Fibroblast of lung (primary cell): ENCODE measurements at regions not wholly inside any gene's neighbourhood (a gene's known extent, or its start where the extent isn't known, plus 50 kb on each side); places are given as distances from the start of the nearest gene placed in this dataset.
A peak's percentile ranks its signal among the peaks of the same experiment; 100 is the strongest.

Source experiments
- DNase-seq, 2 donors: peaks; one replicate each; pipeline versions ENCODE4 v3.0.0 to v3.0.0-alpha.2; 2010; ENCODE audit warnings: low read depth in 2 of 2
- H2AFZ ChIP-seq: 2 replicates; pipeline ENCODE4 v1.5.1; 2012; ENCODE audit warnings: low read length, control low read depth, inconsistent platforms
- H3K27ac ChIP-seq: 2 replicates; pipeline ENCODE4 v1.5.1; 2011; ENCODE audit warnings: low read length, control low read depth; ENCODE audit not compliant: insufficient read depth
- H3K27me3 ChIP-seq: 2 replicates; pipeline ENCODE4 v1.5.1; 2011; ENCODE audit warnings: mild to moderate bottlenecking, low read length; ENCODE audit not compliant: control insufficient read depth, insufficient read depth
- H3K36me3 ChIP-seq: 2 replicates; pipeline ENCODE4 v1.5.1; 2011; ENCODE audit warnings: low read length; ENCODE audit not compliant: control insufficient read depth, insufficient read depth
- H3K4me1 ChIP-seq: 2 replicates; pipeline ENCODE4 v1.5.1; 2011; ENCODE audit warnings: low read length; ENCODE audit not compliant: control insufficient read depth, insufficient read depth; ENCODE audit errors: extremely low read depth
- H3K4me2 ChIP-seq: 2 replicates; pipeline ENCODE4 v1.5.1; 2011; ENCODE audit warnings: low read length, control low read depth; ENCODE audit not compliant: insufficient read depth; ENCODE audit errors: extremely low read depth
- H3K4me3 ChIP-seq, 4 experiments: fragments of 200-600 bp in 1 of 4; sonication (generic) in 1 of 4; replicated peaks in 1 of 4; 2 replicates each; pipeline ENCODE4 v1.5.1; 2011 to 2016; ENCODE audit warnings: low read length in 4 of 4, low read depth in 3 of 4, mild to moderate bottlenecking in 3 of 4, control low read depth in 2 of 4, inconsistent platforms in 1 of 4, mixed read lengths in 1 of 4; ENCODE audit not compliant: insufficient read depth in 1 of 4; ENCODE audit errors: control extremely low read depth in 1 of 4
- H3K79me2 ChIP-seq: 2 replicates; pipeline ENCODE4 v1.5.1; 2012; ENCODE audit warnings: mild to moderate bottlenecking, low read length, inconsistent platforms; ENCODE audit not compliant: control insufficient read depth, insufficient read depth
- H3K9ac ChIP-seq: 2 replicates; pipeline ENCODE4 v1.5.1; 2011; ENCODE audit warnings: mild to moderate bottlenecking, low read length, control low read depth; ENCODE audit not compliant: insufficient read depth
- H3K9me3 ChIP-seq: 2 replicates; pipeline ENCODE4 v1.5.1; 2012; ENCODE audit warnings: low read depth, low read length; ENCODE audit not compliant: control insufficient read depth, insufficient read depth
- H4K20me1 ChIP-seq: 2 replicates; pipeline ENCODE4 v1.5.1; 2011; ENCODE audit warnings: low read length; ENCODE audit not compliant: control insufficient read depth, insufficient read depth; ENCODE audit errors: extremely low read depth
- EZH2 ChIP-seq: IDR thresholded peaks from 2 replicates; pipeline ENCODE4 v1.5.1; 2012; ENCODE audit warnings: low read length, control low read depth, mild to moderate bottlenecking; ENCODE audit errors: missing control alignments
- TF ChIP-seq, protein P1 (sequence below), 2 donors: IDR thresholded peaks in 1 of 2; conservative IDR thresholded peaks in 1 of 2; 1 replicate in 1 of 2; 2 replicates in 1 of 2; pipeline ENCODE4 v1.5.1; 2011 to 2012; ENCODE audit warnings: low read length in 2 of 2, control low read depth in 1 of 2, inconsistent platforms in 1 of 2, low read depth in 1 of 2, mild to moderate bottlenecking in 1 of 2

DNA sequence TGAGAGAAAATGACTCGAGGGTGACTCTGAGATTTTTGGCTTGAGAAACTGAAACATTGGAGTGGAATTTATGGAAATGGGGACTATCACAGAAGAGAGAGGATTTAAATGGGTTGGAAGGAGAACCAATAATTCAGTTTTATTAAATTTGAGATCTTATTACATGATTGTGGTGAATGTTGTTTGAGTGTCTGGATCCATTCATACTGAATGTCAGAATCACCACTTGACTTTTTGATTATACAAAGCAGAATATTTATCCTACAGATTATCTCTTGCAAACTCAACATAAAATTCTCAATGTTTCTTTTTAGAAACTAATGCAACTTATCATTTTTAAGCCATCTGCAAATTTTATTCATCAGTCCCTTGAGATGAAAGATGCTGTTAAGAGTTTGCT lies 332.8 kb downstream of the CNTN3 start:
- Histone ChIP-seq H3K79me2 (no peaks in the 10 kb centered on the region), H3K27me3 (no peaks in the 10 kb centered on the region), H3K4me2 (no peak overlapping the region), H3K9me3 (no peaks in the 10 kb centered on the region), H3K4me3 (no peak overlapping the region), H3K36me3 (no peaks in the 10 kb centered on the region), H3K27ac (no peak overlapping the region), H3K4me1 (no peaks in the 10 kb centered on the region), H4K20me1 (no peaks in the 10 kb centered on the region), H3K9ac (no peak overlapping the region), H2AFZ (no peak overlapping the region)
- no peak for DNase-seq
- TF ChIP-seq, protein P1, sequence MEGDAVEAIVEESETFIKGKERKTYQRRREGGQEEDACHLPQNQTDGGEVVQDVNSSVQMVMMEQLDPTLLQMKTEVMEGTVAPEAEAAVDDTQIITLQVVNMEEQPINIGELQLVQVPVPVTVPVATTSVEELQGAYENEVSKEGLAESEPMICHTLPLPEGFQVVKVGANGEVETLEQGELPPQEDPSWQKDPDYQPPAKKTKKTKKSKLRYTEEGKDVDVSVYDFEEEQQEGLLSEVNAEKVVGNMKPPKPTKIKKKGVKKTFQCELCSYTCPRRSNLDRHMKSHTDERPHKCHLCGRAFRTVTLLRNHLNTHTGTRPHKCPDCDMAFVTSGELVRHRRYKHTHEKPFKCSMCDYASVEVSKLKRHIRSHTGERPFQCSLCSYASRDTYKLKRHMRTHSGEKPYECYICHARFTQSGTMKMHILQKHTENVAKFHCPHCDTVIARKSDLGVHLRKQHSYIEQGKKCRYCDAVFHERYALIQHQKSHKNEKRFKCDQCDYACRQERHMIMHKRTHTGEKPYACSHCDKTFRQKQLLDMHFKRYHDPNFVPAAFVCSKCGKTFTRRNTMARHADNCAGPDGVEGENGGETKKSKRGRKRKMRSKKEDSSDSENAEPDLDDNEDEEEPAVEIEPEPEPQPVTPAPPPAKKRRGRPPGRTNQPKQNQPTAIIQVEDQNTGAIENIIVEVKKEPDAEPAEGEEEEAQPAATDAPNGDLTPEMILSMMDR (conservative IDR thresholded peaks at IDR 0.05 in 1 of 2, IDR thresholded peaks at IDR 0.05 in 1 of 2; ENCODE audit: low read depth in 1 of 2, low read length in 2 of 2), result no peak
- no peak for TF ChIP-seq EZH2

DNA sequence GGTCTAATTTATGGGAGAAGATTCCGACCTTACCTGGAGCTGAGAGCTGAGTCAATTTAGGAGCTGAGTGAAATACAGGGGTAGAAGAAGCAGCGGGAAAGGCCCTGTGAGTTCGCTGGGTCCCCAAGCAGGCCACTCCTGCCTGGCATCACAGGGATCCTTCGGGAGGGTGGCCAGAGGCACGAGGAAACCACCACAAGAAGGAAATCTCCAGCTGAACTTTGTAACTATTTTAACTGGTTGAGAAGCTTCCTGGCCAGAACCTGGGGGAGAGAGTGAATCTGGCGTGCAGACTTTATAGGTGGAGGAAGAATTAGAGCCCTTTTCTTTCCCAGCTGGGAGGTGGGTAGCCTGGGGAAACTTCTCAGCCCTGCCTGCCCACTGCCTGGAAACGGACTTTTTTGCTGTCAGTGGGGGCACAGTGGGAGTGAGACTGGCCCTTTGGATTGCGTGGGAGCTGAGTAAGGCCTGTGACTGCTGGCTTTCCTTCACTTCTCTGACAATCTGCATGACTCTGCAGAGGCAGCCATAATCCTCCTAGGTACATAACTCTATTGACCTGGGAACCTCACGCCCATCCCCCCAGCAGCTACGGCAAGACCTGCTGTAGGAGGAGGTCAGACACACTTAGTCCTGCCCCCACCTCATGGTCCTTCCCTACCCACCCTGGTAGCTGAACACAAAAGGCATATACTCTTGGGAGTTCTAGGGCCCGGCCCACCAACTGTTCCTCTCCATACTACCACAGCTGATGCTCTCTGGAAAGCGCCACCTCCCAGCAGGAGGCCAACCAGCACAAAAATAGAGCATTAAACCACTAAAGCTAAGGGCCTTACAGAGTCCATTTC lies 340.7 kb downstream of the CNTN3 start:
- TF ChIP-seq, protein P1 (conservative IDR thresholded peaks at IDR 0.05 in 1 of 2, IDR thresholded peaks at IDR 0.05 in 1 of 2; ENCODE audit: low read depth in 1 of 2, low read length in 2 of 2), result no peak
- TF ChIP-seq EZH2, result no peak
- H3K79me2 ChIP-seq, result no peaks in the 10 kb centered on the region
- DNase-seq, result no peak

DNA sequence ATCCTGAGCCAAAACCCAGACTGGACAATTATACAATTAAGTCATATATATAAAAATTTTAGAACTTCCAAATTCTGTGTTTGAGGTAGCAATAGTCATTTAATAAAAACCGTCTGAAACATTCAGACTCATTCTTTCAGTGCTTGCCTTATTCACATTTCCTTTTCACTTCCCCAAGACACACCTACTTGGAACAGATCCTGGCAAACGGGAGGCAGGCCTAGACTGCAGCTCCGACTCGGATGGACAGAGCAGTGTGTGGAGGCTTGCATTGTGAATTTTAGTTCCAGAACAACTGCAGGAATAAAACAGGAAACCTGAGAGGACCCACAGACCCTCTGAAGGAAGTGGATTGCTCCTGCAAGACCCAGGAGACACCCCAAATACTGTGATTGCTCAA lies 341.4 kb downstream of the CNTN3 start:
- H2AFZ ChIP-seq, result no peak overlapping the region
- DNase-seq, result peak in 1 of 2 donors; percentile 2

More for the DNA sequence above, 340.7 kb downstream of the CNTN3 start:
- H2AFZ ChIP-seq, result no peak overlapping the region
- no peaks in the 10 kb centered on the region for H3K4me1 ChIP-seq
- no peak overlapping the region for H3K27ac ChIP-seq
- H3K27me3 ChIP-seq, result no peaks in the 10 kb centered on the region
- H3K36me3 ChIP-seq, result no peaks in the 10 kb centered on the region
- no peak overlapping the region for H3K4me2 ChIP-seq
- H3K4me3 ChIP-seq, result no peak overlapping the region
- H4K20me1 ChIP-seq, result no peaks in the 10 kb centered on the region
- H3K9ac ChIP-seq, result no peak overlapping the region
- no peaks in the 10 kb centered on the region for H3K9me3 ChIP-seq

More for the DNA sequence above, 341.4 kb downstream of the CNTN3 start:
- no peak overlapping the region for H3K4me2 ChIP-seq
- no peaks in the 10 kb centered on the region for H3K36me3 ChIP-seq
- H3K27me3 ChIP-seq, result no peaks in the 10 kb centered on the region
- no peak overlapping the region for H3K4me3 ChIP-seq
- H4K20me1 ChIP-seq, result no peaks in the 10 kb centered on the region
- no peak overlapping the region for H3K9ac ChIP-seq
- H3K9me3 ChIP-seq, result no peaks in the 10 kb centered on the region
- H3K79me2 ChIP-seq, result no peaks in the 10 kb centered on the region
- H3K27ac ChIP-seq, result no peak overlapping the region
- no peaks in the 10 kb centered on the region for H3K4me1 ChIP-seq
- no peak for TF ChIP-seq EZH2
- TF ChIP-seq, protein P1 (conservative IDR thresholded peaks at IDR 0.05 in 1 of 2, IDR thresholded peaks at IDR 0.05 in 1 of 2; ENCODE audit: low read depth in 1 of 2, low read length in 2 of 2), result no peak
